K562 (cell line): ENCODE measurements at regions not wholly inside any gene's neighbourhood (a gene's known extent, or its start where the extent isn't known, plus 50 kb on each side); places are given as distances from the start of the nearest gene placed in this dataset.

ENCODE experiments used
- ATAC-seq: fragments of 200-7000 bp; cut with Tn5 transposase; 3 replicates; pipeline ENCODE4 v1.9.1; 2020; ENCODE audit warnings: moderate library complexity
- BruUV-seq: library from RNA; stranded (reverse); fragments of 400-500 nt; replicated peaks from 2 replicates; lab custom pipeline; 2021; lab: Mats Ljungman, UMichigan
- CTCF ChIA-PET: fragments of 300-600 bp; formaldehyde crosslinking; extraction: SDS; loops from one replicate; lab custom pipeline; 2021; ENCODE audit warnings: low intra/inter-chr PET ratio; lab: Yijun Ruan, JAX
- POLR2A ChIA-PET: fragments of 300-600, 350-650 bp; sonication (Branson Sonifier 250); formaldehyde crosslinking; extraction: SDS; loops from one replicate; lab custom pipeline; 2021; ENCODE audit warnings: antibody characterized with exemption, inconsistent platforms; lab: Yijun Ruan, JAX
- DNase-seq, 4 experiments: peaks; one replicate each; pipeline versions ENCODE4 v3.0.0 to v3.0.0-alpha.2; 2011 to 2018; ENCODE audit warnings: low spot score in 3 of 4, mixed read lengths in 3 of 4; ENCODE audit errors: extremely low read depth in 1 of 4
- FAIRE-seq: peaks from 2 replicates; lab custom pipeline; 2011; peaks lifted over from hg19 to GRCh38; lab: Jason Lieb, UNC
- H2AFZ ChIP-seq: 2 replicates; pipeline ENCODE4 v1.6.0; 2011; ENCODE audit warnings: low read depth, low read length, control low read depth, inconsistent platforms
- H3K27ac ChIP-seq: fragments of 200-600 bp; 3 replicates; pipeline ENCODE4 v1.8.0; 2011; ENCODE audit warnings: low read depth, mild to moderate bottlenecking, control low read depth, inconsistent platforms, low read length, moderate library complexity, mixed read lengths; ENCODE audit errors: extremely low read depth
- H3K27me3 ChIP-seq, 2 experiments: fragments of 300-600 bp in 1 of 2; 2 replicates in 1 of 2; 3 replicates in 1 of 2; pipeline versions ENCODE4 v1.6.0 to v1.8.0; 2011; ENCODE audit warnings: inconsistent platforms in 2 of 2, low read length in 2 of 2, mild to moderate bottlenecking in 1 of 2, mixed read lengths in 1 of 2, moderate library complexity in 1 of 2; ENCODE audit not compliant: control insufficient read depth in 2 of 2, insufficient read depth in 2 of 2
- H3K36me3 ChIP-seq: fragments of 300-600 bp; 3 replicates; pipeline ENCODE4 v1.8.0; 2011; ENCODE audit warnings: mild to moderate bottlenecking, low read length, inconsistent platforms; ENCODE audit not compliant: control insufficient read depth, insufficient read depth
- H3K4me1 ChIP-seq, 2 experiments: fragments of 200-600 bp in 1 of 2; replicated peaks in 1 of 2; 2 replicates in 1 of 2; 3 replicates in 1 of 2; pipeline versions ENCODE4 v1.5.1 to v1.8.0; 2011; ENCODE audit warnings: inconsistent platforms in 2 of 2, low read length in 2 of 2, mild to moderate bottlenecking in 1 of 2, mixed read lengths in 1 of 2, moderate library complexity in 1 of 2; ENCODE audit not compliant: control insufficient read depth in 2 of 2, insufficient read depth in 2 of 2
- H3K4me2 ChIP-seq: 2 replicates; pipeline ENCODE4 v1.6.1; 2011; ENCODE audit warnings: low read length, control low read depth, inconsistent platforms, mixed read lengths; ENCODE audit not compliant: insufficient read depth
- H3K4me3 ChIP-seq: fragments of 200-600 bp; sonication (generic), shearing (Covaris generic); 2 replicates; pipeline ENCODE4 v1.5.1; 2016; ENCODE audit warnings: control low read depth, inconsistent platforms
- H3K79me2 ChIP-seq: fragments of 200-600 bp; 3 replicates; pipeline ENCODE4 v1.8.0; 2011; ENCODE audit warnings: low read length, inconsistent platforms; ENCODE audit not compliant: control insufficient read depth, insufficient read depth
- H3K9ac ChIP-seq, 2 experiments: 2 replicates each; pipeline versions ENCODE4 v1.6.0 to v1.6.1; 2011; ENCODE audit warnings: low read depth in 2 of 2, low read length in 2 of 2, control low read depth in 1 of 2, inconsistent platforms in 1 of 2, mild to moderate bottlenecking in 1 of 2, mixed read lengths in 1 of 2; ENCODE audit not compliant: insufficient read depth in 1 of 2
- H3K9me1 ChIP-seq: one replicate; pipeline ENCODE4 v1.6.0; 2011; ENCODE audit warnings: inconsistent platforms, mild to moderate bottlenecking, low read length, moderate library complexity; ENCODE audit not compliant: control insufficient read depth, insufficient read depth
- H3K9me3 ChIP-seq: replicated peaks from 2 replicates; pipeline ENCODE4 v1.5.1; 2011; ENCODE audit warnings: low read depth, low read length, inconsistent platforms; ENCODE audit not compliant: control insufficient read depth, insufficient read depth
- H4K20me1 ChIP-seq: replicated peaks from 2 replicates; pipeline ENCODE4 v1.6.1; 2011; ENCODE audit warnings: low read length, inconsistent platforms, mixed read lengths; ENCODE audit not compliant: control insufficient read depth, insufficient read depth
- DNMT1 ChIP-seq: fragments of 450-650 bp; IDR thresholded peaks from 2 replicates; pipeline ENCODE4 v1.6.1; 2016; ENCODE audit warnings: antibody characterized with exemption, mild to moderate bottlenecking
- ELF2 ChIP-seq: fragments of 250-450 bp; sonication (Bioruptor Pico); IDR thresholded peaks from 2 replicates; pipeline ENCODE4 v1.5.0; 2021; ENCODE audit warnings: mild to moderate bottlenecking
- WGBS: fragments of 100-300 bp; shearing (Covaris generic); methylation state at CpG from one replicate; pipeline ENCODE4 v1.1.6; 2016; ENCODE audit warnings: low coverage, mixed read lengths; ENCODE audit not compliant: insufficient coverage; ENCODE audit errors: missing lambda C conversion rate; 5-methylcytosine and 5-hydroxymethylcytosine counted together
- in situ Hi-C: fragments of 300-500 bp; cut with MboI; formaldehyde crosslinking; loops from 4 replicates; pipeline ENCODE4 v1.15.0; 2018; ENCODE audit warnings: inconsistent platforms, mixed read lengths
- intact Hi-C: fragments of 100-400 bp; cut with micrococcal nuclease; formaldehyde crosslinking; loops from 2 replicates; pipeline ENCODE4 v1.14.2; 2022
- TF ChIP-seq, protein P1 (sequence below), 2 experiments: fragments of 450-650 bp in 1 of 2; IDR thresholded peaks; 2 replicates each; pipeline ENCODE4 v1.6.1; 2011 to 2017; ENCODE audit warnings: low read depth in 2 of 2, antibody characterized with exemption in 1 of 2, borderline replicate concordance in 1 of 2, low read length in 1 of 2, mild to moderate bottlenecking in 1 of 2, mixed read lengths in 1 of 2; ENCODE audit not compliant: control insufficient read depth in 1 of 2
- TF ChIP-seq, protein P2 (sequence below): IDR thresholded peaks from 3 replicates; pipeline ENCODE4 v1.6.1; 2011; ENCODE audit warnings: borderline replicate concordance, mild to moderate bottlenecking; ENCODE audit not compliant: insufficient read length, insufficient read depth
- TF ChIP-seq, protein P3 (sequence below), 2 experiments: IDR thresholded peaks; 2 replicates each; pipeline ENCODE4 v1.6.1; 2012; ENCODE audit warnings: improper control_type of control experiment in 2 of 2, low read depth in 2 of 2, low read length in 2 of 2, borderline replicate concordance in 1 of 2
- TF ChIP-seq, protein P4 (sequence below): sonication (generic); formaldehyde crosslinking; IDR thresholded peaks from 2 replicates; pipeline ENCODE4 v1.4.0; 2020; ENCODE audit warnings: mild to moderate bottlenecking, missing genetic modification reagents
- TF ChIP-seq, protein P5 (sequence below): fragments of 250-450 bp; sonication (Bioruptor Pico); IDR thresholded peaks from 2 replicates; pipeline ENCODE4 v1.4.0; 2020; ENCODE audit warnings: mild to moderate bottlenecking, moderate library complexity

DNA sequence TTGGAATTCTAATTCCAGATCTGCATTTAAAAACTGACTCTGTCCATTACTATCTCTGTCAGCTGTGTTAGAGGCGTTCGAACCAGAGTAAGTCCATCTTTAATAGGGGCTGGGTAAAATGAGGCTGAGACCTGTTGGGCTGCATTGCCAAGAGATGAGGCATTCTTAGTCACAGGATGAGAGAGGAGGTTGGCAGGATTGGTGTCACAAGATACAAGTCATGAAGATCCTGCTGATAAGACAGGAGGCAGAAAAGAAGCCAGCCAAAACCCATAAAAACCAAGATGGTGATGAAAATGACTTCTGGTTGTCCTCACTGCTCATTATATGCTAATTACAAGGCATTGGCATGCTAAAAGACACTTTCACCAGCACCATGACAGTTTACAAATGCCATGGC, 356.3 kb upstream of the ISX start (continued):
- TF ChIP-seq, protein P1, sequence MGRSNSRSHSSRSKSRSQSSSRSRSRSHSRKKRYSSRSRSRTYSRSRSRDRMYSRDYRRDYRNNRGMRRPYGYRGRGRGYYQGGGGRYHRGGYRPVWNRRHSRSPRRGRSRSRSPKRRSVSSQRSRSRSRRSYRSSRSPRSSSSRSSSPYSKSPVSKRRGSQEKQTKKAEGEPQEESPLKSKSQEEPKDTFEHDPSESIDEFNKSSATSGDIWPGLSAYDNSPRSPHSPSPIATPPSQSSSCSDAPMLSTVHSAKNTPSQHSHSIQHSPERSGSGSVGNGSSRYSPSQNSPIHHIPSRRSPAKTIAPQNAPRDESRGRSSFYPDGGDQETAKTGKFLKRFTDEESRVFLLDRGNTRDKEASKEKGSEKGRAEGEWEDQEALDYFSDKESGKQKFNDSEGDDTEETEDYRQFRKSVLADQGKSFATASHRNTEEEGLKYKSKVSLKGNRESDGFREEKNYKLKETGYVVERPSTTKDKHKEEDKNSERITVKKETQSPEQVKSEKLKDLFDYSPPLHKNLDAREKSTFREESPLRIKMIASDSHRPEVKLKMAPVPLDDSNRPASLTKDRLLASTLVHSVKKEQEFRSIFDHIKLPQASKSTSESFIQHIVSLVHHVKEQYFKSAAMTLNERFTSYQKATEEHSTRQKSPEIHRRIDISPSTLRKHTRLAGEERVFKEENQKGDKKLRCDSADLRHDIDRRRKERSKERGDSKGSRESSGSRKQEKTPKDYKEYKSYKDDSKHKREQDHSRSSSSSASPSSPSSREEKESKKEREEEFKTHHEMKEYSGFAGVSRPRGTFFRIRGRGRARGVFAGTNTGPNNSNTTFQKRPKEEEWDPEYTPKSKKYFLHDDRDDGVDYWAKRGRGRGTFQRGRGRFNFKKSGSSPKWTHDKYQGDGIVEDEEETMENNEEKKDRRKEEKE (IDR thresholded peaks at IDR 0.05; ENCODE audit: borderline replicate concordance in 1 of 2, control insufficient read depth in 1 of 2, low read depth in 2 of 2, low read length in 1 of 2), result no peak

DNA sequence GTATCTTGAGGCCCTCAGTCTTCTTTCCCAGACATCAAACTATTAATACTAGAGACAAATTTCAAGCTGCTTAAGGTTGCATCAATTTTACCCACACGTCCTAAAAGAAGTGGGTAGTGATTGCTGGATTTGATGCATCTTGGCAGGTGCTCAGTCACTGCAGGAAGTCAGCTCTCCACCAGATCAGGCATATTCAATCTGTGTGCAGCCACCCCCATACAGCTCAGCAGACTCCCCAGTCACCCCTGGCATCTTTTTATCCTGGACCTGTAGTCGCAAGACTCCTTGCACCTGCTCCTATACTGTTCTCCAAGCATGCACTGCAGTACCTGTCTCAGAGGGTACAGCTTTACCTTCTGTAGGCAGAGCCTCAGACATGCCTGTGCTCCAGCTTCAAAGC, 343.1 kb upstream of the ISX start:
- H3K4me1 ChIP-seq, result no peaks in the 10 kb centered on the region
- no peaks in the 10 kb centered on the region for H3K79me2 ChIP-seq
- H4K20me1 ChIP-seq, result no peaks in the 10 kb centered on the region
- ChIA-PET POLR2A (no interaction called here), CTCF (no interaction called here)
- no peak overlapping the region for H2AFZ ChIP-seq
- H3K4me3 ChIP-seq, result no peak overlapping the region
- H3K27me3 ChIP-seq, result no peaks in the 10 kb centered on the region
- ATAC-seq (no peak), DNase-seq (no peak), FAIRE-seq (no peak)
- H3K36me3 ChIP-seq, result no peaks in the 10 kb centered on the region
- no peak overlapping the region for H3K4me2 ChIP-seq
- intact Hi-C loops, result no loop called here
- H3K9me1 ChIP-seq, result no peaks in the 10 kb centered on the region
- in situ Hi-C loops, result no loop called here
- BruUV-seq, result no TSS peak
- no peak overlapping the region for H3K27ac ChIP-seq
- 0% methylated on average over 2 of the region's 2 CpGs for WGBS
- no peaks in the 10 kb centered on the region for H3K9me3 ChIP-seq
- H3K9ac ChIP-seq, result no peak overlapping the region
- TF ChIP-seq ELF2, result no peak
- TF ChIP-seq, protein P2, sequence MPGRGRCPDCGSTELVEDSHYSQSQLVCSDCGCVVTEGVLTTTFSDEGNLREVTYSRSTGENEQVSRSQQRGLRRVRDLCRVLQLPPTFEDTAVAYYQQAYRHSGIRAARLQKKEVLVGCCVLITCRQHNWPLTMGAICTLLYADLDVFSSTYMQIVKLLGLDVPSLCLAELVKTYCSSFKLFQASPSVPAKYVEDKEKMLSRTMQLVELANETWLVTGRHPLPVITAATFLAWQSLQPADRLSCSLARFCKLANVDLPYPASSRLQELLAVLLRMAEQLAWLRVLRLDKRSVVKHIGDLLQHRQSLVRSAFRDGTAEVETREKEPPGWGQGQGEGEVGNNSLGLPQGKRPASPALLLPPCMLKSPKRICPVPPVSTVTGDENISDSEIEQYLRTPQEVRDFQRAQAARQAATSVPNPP, result no peak
- TF ChIP-seq DNMT1, result no peak
- TF ChIP-seq, protein P3, sequence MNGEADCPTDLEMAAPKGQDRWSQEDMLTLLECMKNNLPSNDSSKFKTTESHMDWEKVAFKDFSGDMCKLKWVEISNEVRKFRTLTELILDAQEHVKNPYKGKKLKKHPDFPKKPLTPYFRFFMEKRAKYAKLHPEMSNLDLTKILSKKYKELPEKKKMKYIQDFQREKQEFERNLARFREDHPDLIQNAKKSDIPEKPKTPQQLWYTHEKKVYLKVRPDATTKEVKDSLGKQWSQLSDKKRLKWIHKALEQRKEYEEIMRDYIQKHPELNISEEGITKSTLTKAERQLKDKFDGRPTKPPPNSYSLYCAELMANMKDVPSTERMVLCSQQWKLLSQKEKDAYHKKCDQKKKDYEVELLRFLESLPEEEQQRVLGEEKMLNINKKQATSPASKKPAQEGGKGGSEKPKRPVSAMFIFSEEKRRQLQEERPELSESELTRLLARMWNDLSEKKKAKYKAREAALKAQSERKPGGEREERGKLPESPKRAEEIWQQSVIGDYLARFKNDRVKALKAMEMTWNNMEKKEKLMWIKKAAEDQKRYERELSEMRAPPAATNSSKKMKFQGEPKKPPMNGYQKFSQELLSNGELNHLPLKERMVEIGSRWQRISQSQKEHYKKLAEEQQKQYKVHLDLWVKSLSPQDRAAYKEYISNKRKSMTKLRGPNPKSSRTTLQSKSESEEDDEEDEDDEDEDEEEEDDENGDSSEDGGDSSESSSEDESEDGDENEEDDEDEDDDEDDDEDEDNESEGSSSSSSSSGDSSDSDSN (IDR thresholded peaks at IDR 0.05; ENCODE audit: borderline replicate concordance in 1 of 2, low read depth in 2 of 2, low read length in 2 of 2), result no peak
- TF ChIP-seq, protein P4, sequence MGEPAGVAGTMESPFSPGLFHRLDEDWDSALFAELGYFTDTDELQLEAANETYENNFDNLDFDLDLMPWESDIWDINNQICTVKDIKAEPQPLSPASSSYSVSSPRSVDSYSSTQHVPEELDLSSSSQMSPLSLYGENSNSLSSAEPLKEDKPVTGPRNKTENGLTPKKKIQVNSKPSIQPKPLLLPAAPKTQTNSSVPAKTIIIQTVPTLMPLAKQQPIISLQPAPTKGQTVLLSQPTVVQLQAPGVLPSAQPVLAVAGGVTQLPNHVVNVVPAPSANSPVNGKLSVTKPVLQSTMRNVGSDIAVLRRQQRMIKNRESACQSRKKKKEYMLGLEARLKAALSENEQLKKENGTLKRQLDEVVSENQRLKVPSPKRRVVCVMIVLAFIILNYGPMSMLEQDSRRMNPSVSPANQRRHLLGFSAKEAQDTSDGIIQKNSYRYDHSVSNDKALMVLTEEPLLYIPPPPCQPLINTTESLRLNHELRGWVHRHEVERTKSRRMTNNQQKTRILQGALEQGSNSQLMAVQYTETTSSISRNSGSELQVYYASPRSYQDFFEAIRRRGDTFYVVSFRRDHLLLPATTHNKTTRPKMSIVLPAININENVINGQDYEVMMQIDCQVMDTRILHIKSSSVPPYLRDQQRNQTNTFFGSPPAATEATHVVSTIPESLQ, result no peak
- TF ChIP-seq, protein P5, sequence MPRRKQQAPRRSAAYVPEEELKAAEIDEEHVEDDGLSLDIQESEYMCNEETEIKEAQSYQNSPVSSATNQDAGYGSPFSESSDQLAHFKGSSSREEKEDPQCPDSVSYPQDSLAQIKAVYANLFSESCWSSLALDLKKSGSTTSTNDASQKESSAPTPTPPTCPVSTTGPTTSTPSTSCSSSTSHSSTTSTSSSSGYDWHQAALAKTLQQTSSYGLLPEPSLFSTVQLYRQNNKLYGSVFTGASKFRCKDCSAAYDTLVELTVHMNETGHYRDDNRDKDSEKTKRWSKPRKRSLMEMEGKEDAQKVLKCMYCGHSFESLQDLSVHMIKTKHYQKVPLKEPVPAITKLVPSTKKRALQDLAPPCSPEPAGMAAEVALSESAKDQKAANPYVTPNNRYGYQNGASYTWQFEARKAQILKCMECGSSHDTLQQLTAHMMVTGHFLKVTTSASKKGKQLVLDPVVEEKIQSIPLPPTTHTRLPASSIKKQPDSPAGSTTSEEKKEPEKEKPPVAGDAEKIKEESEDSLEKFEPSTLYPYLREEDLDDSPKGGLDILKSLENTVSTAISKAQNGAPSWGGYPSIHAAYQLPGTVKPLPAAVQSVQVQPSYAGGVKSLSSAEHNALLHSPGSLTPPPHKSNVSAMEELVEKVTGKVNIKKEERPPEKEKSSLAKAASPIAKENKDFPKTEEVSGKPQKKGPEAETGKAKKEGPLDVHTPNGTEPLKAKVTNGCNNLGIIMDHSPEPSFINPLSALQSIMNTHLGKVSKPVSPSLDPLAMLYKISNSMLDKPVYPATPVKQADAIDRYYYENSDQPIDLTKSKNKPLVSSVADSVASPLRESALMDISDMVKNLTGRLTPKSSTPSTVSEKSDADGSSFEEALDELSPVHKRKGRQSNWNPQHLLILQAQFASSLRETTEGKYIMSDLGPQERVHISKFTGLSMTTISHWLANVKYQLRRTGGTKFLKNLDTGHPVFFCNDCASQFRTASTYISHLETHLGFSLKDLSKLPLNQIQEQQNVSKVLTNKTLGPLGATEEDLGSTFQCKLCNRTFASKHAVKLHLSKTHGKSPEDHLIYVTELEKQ, result no peak
